ENCODE measurements at regions not wholly inside any gene's neighbourhood (a gene's known extent, or its start where the extent isn't known, plus 50 kb on each side); places are given as distances from the start of the nearest gene placed in this dataset.

- TF ChIP-seq CTCF (IDR thresholded peaks at IDR 0.05) (no peak), POLR2A (IDR thresholded peaks at IDR 0.05) (no peak)
Measured at GRCh38 chr4:156413239-156414135, 459.8 kb upstream of the CTSO start.
